HG03378 (cell line): ENCODE measurements at regions not wholly inside any gene's neighbourhood (a gene's known extent, or its start where the extent isn't known, plus 50 kb on each side); places are given as distances from the start of the nearest gene placed in this dataset.
A peak's percentile ranks its signal among the peaks of the same experiment; 100 is the strongest.
"Not testable (repeated sequence)": the region's sequence is repeated elsewhere in the genome, so short reads cannot be mapped to it uniquely, and the experiment has no call there.

Source experiments
- ATAC-seq: cut with Tn5 transposase; IDR thresholded peaks from one replicate; pipeline ENCODE4 v1.9.1; 2021; ENCODE audit warnings: mild to moderate bottlenecking, moderate library complexity; ENCODE audit not compliant: unreplicated experiment

GRCh38 chr4:26171501-26171900 lies 149.3 kb upstream of the RBPJ start:
- no peak for ATAC-seq

- no peak for ATAC-seq
Observed at GRCh38 chr4:26171941-26172340, 148.9 kb upstream of the RBPJ start.

- ATAC-seq = no peak
Observed at GRCh38 chr4:26173619-26174018, 147.2 kb upstream of the RBPJ start.

- ATAC-seq = no peak
Observed at GRCh38 chr4:26174027-26174426, 146.8 kb upstream of the RBPJ start.

GRCh38 chr4:26175006-26175786 lies 145.6 kb upstream of the RBPJ start:
- peak; percentile 53 for ATAC-seq

- ATAC-seq = no peak
Observed at GRCh38 chr4:26175905-26176470, 144.8 kb upstream of the RBPJ start.

- ATAC-seq = no peak
Observed at GRCh38 chr4:26176598-26177149, 144.1 kb upstream of the RBPJ start.

GRCh38 chr4:26178854-26179253 lies 142.0 kb upstream of the RBPJ start:
- ATAC-seq = no peak

- peak; percentile 86 for ATAC-seq
Observed at GRCh38 chr4:26179316-26179760, 141.5 kb upstream of the RBPJ start.

GRCh38 chr4:26181616-26182015 lies 139.2 kb upstream of the RBPJ start:
- ATAC-seq = no peak

GRCh38 chr4:26183017-26183416 lies 137.8 kb upstream of the RBPJ start:
- no peak for ATAC-seq

- ATAC-seq = no peak
Observed at GRCh38 chr4:26185436-26185835, 135.4 kb upstream of the RBPJ start.

- no peak for ATAC-seq
Observed at GRCh38 chr4:26191353-26191752, 129.5 kb upstream of the RBPJ start.

- peak; percentile 36 for ATAC-seq
Observed at GRCh38 chr4:26192899-26193869, 127.6 kb upstream of the RBPJ start.

- ATAC-seq = peak; percentile 43
Observed at GRCh38 chr4:26194764-26195163, 126.0 kb upstream of the RBPJ start.

GRCh38 chr4:26196567-26196966 lies 124.2 kb upstream of the RBPJ start:
- no peak for ATAC-seq

GRCh38 chr4:26197018-26197779 lies 123.6 kb upstream of the RBPJ start:
- peak; percentile 90 for ATAC-seq

GRCh38 chr4:26198931-26199330 lies 121.9 kb upstream of the RBPJ start:
- not testable (repeated sequence) for ATAC-seq

GRCh38 chr4:26199596-26199995 lies 121.2 kb upstream of the RBPJ start:
- no peak for ATAC-seq

GRCh38 chr4:26201120-26201519 lies 119.7 kb upstream of the RBPJ start:
- no peak for ATAC-seq
